ENCODE measurements at regions not wholly inside any gene's neighbourhood (a gene's known extent, or its start where the extent isn't known, plus 50 kb on each side); places are given as distances from the start of the nearest gene placed in this dataset.
"Not testable (repeated sequence)": the region's sequence is repeated elsewhere in the genome, so short reads cannot be mapped to it uniquely, and the experiment has no call there.

DNA sequence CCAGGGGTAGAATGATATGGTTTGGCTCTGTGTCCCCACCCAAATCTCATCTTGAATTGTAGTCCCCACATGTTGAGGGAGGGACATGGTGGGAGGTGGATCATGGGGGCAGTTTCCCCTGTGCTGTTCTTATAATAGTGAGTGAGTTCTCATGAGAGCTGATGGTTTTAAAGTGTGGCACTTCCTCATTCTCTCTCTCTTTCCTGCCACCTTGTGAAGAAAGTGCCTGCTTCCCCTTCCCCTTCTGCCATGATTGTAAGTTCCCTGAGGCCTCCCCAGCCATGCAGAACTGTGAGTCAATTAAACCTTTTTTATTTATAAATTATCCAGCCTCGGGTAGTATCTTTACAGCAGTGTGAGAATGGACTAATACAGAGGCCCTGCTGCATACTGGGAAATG lies 201.1 kb downstream of the LARP7 start:
- peaks cover 10% of the 10 kb centered on the region for H3K27me3 Mint-ChIP-seq
- H3K9me3 Mint-ChIP-seq (ENCODE audit: low read depth); CTCF ChIA-PET; ATAC-seq; H3K27ac Mint-ChIP-seq; H3K4me3 Mint-ChIP-seq; H3K4me1 Mint-ChIP-seq; DNase-seq; H3K36me3 Mint-ChIP-seq: not testable (repeated sequence)

DNA sequence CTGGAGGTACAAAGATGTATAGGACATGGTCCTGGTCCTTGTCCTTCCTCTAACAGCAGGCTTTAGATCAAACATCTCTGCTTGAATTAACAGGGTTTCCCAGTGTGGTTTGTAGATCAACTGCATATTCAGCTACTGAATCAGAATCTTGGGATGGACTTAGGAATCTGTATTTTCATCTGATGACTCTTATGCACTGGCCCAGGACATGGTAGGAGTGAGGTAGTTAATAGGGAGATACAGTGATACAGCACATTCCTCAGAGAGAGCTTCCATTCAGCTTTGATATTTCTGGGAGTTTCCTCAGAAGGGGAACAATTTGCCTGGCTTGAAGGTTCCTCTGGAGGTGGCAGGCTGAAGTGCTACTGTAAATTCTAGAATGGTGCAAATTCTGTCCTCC lies 203.1 kb downstream of the LARP7 start:
- no peak for DNase-seq
- Mint-ChIP-seq H3K27ac (no peak overlapping the region), H3K36me3 (peaks cover 1% of the 10 kb centered on the region), H3K4me3 (no peak overlapping the region), H3K4me1 (no peaks in the 10 kb centered on the region), H3K27me3 (peaks cover 13% of the 10 kb centered on the region), H3K9me3 (ENCODE audit: low read depth) (peaks cover 2% of the 10 kb centered on the region)
- no peak for ATAC-seq
- CTCF ChIA-PET = no interaction called here

DNA sequence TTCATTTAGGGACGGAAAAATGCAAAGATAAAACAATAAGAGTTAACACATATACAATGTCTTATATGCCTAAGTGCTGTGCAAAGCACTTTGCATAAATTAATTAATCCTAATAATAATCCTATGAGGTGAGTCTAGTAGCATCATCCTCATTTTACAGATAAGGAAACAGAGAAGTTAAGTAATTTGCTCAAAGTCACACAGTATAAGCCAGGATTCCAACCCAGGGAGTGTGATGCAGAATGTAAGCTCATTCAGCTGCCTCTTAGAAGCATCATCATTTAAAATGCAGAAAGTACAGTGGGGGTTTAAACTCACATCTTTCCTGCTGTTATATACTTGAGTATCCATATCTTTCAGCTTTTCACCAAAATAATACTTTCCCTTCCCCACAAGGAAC lies 203.7 kb downstream of the LARP7 start:
- H3K4me3 Mint-ChIP-seq = no peak overlapping the region
- no peak overlapping the region for H3K27ac Mint-ChIP-seq
- no peaks in the 10 kb centered on the region for H3K4me1 Mint-ChIP-seq
- CTCF ChIA-PET = no interaction called here
- H3K9me3 Mint-ChIP-seq (ENCODE audit: low read depth) = peaks cover 2% of the 10 kb centered on the region
- DNase-seq (no peak), ATAC-seq (no peak)
- H3K27me3 Mint-ChIP-seq = peaks cover 15% of the 10 kb centered on the region
- peaks cover 1% of the 10 kb centered on the region for H3K36me3 Mint-ChIP-seq

DNA sequence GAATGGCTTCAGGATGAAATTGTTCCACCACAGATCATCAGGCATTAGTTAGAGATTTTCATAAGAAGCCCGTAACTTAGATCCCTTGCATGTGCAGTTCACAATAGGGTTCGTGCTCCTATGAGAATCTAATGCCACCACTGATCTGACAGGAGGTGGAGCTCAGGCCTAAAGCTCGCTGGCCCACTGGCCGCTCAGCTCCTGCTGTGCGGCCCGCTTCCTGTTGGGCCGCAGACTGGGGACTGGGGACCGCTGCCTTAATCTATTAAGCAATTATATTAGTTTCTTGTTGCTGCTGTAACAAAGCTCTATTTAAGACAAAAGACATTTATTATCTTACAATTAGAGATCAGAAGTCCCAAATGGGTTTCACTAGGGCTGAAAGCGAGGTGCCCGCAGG lies 205.6 kb downstream of the LARP7 start:
- CTCF ChIA-PET = no interaction called here

DNA sequence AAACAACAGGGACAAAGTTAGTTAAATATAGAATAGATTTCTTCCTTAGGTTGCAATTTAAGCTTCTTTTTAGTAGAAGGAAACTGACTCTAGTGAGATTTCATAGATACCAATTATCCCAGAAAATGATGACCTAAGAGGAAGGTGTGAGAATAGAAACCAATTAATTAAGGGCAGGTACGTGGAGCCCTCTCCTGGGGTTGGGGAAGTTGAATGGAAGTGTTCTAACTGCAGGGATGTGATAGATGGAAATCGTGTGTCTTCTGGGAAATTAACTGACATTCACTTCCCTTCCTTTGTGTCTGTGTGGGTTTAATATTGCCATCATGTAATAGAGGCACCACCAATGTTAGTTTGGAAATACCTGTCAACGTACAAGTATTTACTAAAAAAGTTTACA lies 204.1 kb upstream of the ANK2 start:
- Mint-ChIP-seq H3K4me1 (peaks cover 7% of the 10 kb centered on the region), H3K4me3 (no peak overlapping the region), H3K36me3 (no peaks in the 10 kb centered on the region), H3K27me3 (peaks cover 14% of the 10 kb centered on the region), H3K27ac (no peak overlapping the region), H3K9me3 (ENCODE audit: low read depth) (no peaks in the 10 kb centered on the region)
- CTCF ChIA-PET = no interaction called here
- DNase-seq (no peak), ATAC-seq (no peak)

More for the DNA sequence above, 205.6 kb downstream of the LARP7 start:
- Mint-ChIP-seq H3K27ac (no peak overlapping the region), H3K4me1 (peaks cover 7% of the 10 kb centered on the region), H3K27me3 (peaks cover 20% of the 10 kb centered on the region), H3K9me3 (ENCODE audit: low read depth) (no peaks in the 10 kb centered on the region), H3K4me3 (no peak overlapping the region), H3K36me3 (no peaks in the 10 kb centered on the region)
- no peak for DNase-seq
- ATAC-seq = no peak

DNA sequence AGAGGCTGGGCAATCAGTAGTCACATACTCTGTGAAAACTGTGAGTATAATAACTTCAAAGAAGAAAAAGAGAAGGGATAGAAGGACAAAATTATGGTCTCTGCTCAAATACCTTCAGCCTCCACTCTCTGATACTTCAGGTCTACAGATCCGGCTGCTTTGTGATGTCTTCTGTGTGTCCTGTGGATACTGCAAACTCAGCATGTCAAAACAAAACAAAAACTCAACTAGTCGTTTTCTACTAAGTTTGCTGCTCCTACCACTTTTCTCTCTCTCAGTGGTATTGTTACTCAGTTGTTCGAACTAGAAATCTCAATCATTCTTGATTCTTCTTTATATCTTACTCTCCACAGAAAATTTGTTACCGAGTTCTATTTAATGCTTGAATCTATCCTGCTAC lies 202.4 kb upstream of the ANK2 start:
- H3K27me3 Mint-ChIP-seq = peaks cover 14% of the 10 kb centered on the region
- H3K4me1 Mint-ChIP-seq = peaks cover 7% of the 10 kb centered on the region
- no peaks in the 10 kb centered on the region for H3K9me3 Mint-ChIP-seq (ENCODE audit: low read depth)
- DNase-seq = no peak
- no peak for ATAC-seq
- H3K27ac Mint-ChIP-seq = no peak overlapping the region
- no peaks in the 10 kb centered on the region for H3K36me3 Mint-ChIP-seq
- CTCF ChIA-PET = no interaction called here
- no peak overlapping the region for H3K4me3 Mint-ChIP-seq

DNA sequence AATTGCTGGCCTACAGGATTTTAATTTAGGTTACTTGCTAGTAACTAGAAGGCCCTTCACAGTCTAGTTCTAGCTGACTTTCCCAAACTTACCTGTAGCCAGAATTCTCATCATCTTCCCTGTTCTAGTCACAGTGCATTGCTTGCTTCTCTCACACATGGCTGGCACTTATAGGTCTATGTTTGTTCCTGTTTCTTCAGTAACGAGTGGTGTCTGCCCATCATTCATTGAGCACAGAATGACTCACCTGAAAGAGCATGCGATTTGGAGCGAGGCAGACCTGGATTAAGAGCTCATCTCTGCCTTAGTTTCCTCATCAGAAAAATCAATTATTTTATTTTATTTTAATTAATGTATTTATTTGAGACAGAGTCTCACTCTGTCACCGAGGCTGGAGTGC lies 201.7 kb upstream of the ANK2 start:
- Mint-ChIP-seq H3K27ac (no peak overlapping the region), H3K4me3 (no peak overlapping the region), H3K27me3 (peaks cover 14% of the 10 kb centered on the region), H3K9me3 (ENCODE audit: low read depth) (no peaks in the 10 kb centered on the region), H3K36me3 (no peaks in the 10 kb centered on the region), H3K4me1 (peaks cover 7% of the 10 kb centered on the region)
- ATAC-seq (no peak), DNase-seq (no peak)
- CTCF ChIA-PET = no interaction called here

DNA sequence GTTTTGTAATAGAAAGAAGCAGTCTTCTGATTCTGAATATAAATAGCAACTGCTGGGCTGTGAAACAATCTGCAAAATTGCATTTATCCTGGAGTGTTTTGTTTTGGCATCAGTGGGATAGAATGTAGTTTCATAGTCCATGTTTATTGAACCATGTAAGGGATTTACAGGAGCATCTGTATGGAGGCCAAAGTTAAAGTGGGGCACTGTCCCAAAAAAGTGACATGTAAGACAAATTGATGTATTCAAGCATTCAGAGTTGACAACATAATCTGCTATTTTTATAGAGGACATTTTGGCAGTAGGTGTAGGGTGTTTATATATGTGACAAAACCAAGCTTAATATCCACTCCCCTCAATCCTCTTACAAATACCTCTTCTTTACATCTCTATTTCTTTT lies 200.5 kb upstream of the ANK2 start:
- Mint-ChIP-seq H3K27ac (no peak overlapping the region), H3K4me3 (no peak overlapping the region), H3K36me3 (no peaks in the 10 kb centered on the region), H3K27me3 (peaks cover 14% of the 10 kb centered on the region), H3K4me1 (peaks cover 7% of the 10 kb centered on the region), H3K9me3 (ENCODE audit: low read depth) (no peaks in the 10 kb centered on the region)
- DNase-seq (no peak), ATAC-seq (no peak)
- CTCF ChIA-PET = interaction anchor here (1.1 kb wide), 1 partner anchor 102 kb away, joined by 3 read pairs; no protein-coding TSS in a partner anchor

DNA sequence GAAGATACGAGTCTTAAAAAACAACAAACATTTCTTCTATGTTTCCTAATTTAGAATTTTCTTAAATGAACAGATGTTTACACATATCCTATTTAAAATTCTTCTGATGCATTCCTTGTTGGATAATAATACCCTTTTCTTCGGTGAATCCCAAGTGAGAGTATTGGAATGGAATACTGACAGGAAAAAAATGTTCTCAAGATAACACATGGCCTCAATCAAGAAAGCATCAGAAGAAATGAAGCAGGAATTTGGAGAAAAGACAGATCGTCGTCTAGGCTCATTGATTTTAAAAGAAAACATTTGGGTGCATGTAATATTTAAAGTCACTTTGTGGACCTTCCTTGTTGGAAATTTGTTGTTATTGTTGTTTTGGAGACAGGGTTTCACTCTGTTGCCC lies 196.9 kb upstream of the ANK2 start:
- H3K4me1 Mint-ChIP-seq = no peaks in the 10 kb centered on the region
- no peaks in the 10 kb centered on the region for H3K9me3 Mint-ChIP-seq (ENCODE audit: low read depth)
- no peak overlapping the region for H3K27ac Mint-ChIP-seq
- CTCF ChIA-PET = no interaction called here
- ATAC-seq (no peak), DNase-seq (no peak)
- no peak overlapping the region for H3K4me3 Mint-ChIP-seq
- peaks cover 2% of the 10 kb centered on the region for H3K27me3 Mint-ChIP-seq
- H3K36me3 Mint-ChIP-seq = no peaks in the 10 kb centered on the region

DNA sequence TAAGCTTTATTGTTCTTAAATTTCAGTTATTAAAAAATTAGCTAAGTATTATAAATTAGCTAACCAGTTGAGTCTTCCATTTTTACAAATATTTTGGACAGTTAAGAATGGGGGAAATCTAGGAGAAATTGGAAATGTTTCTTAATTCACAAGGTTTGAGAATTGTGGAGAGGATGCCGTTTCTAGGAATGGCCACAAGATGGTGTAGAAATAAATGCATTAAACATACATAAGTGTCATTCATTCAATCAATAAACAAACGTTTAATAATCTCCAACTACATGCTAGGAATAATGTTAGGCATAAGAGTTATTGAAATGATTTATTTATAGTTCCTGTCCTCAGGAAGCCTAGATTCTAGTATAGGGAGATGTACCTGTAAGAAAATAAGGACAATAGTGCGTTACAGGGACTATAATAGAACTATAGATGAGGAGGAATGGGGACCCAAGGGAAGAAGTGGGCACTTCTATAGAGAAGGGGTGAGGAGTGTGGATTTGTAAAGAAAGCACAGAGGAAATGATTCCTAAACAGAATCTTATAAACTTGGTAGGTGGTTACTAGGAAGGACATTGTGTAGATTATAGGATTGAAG lies 195.7 kb upstream of the ANK2 start:
- Mint-ChIP-seq H3K4me3 (no peak overlapping the region), H3K36me3 (no peaks in the 10 kb centered on the region), H3K27ac (no peak overlapping the region), H3K4me1 (no peaks in the 10 kb centered on the region), H3K9me3 (ENCODE audit: low read depth) (no peaks in the 10 kb centered on the region), H3K27me3 (peaks cover 2% of the 10 kb centered on the region)
- CTCF ChIA-PET = no interaction called here
- DNase-seq (no peak), ATAC-seq (no peak)

DNA sequence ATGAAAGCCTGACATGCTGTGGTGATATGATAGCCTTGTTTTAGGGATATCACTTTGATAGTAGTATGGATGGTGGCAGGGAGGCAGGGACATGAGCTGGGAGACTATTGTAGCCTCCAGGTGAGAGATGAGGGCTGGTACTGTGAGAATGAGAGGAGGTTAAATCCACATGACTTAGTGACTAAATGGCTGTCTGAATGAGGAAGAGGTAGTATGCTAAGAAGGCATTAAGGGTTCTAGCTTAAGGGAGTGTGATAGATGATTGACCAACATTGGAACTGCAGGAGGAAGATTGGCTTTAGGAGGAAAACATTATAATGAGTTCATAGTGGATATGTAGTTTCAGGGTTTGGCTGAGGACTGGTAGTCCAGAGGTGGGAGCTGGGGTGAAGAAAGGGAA lies 195.0 kb upstream of the ANK2 start:
- no peak for ATAC-seq
- no peak for DNase-seq
- no peaks in the 10 kb centered on the region for H3K36me3 Mint-ChIP-seq
- no peaks in the 10 kb centered on the region for H3K4me1 Mint-ChIP-seq
- no peak overlapping the region for H3K27ac Mint-ChIP-seq
- no peak overlapping the region for H3K4me3 Mint-ChIP-seq
- CTCF ChIA-PET = no interaction called here
- no peaks in the 10 kb centered on the region for H3K9me3 Mint-ChIP-seq (ENCODE audit: low read depth)
- H3K27me3 Mint-ChIP-seq = peaks cover 2% of the 10 kb centered on the region

DNA sequence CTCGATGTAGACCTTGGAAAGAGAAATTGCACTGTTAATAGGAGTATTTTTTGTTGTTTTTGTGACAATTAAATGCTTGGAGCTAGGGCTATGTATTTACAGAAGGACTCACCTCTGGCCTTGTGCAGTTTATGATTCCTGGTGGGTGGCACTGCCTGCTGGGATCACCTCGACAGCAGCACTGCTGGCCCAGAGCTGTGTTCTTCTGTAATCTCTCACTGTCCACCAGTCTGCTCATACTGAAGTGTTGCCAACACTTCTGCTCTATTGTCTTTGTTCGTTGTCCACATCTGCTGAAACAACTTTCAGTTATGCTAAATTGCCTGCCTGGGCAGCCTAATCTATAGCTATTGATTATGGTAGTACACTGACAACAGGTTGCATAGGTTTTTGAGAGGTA lies 194.4 kb upstream of the ANK2 start:
- ATAC-seq (no peak), DNase-seq (no peak)
- CTCF ChIA-PET = no interaction called here
- Mint-ChIP-seq H3K27ac (no peak overlapping the region), H3K9me3 (ENCODE audit: low read depth) (no peaks in the 10 kb centered on the region), H3K4me1 (no peaks in the 10 kb centered on the region), H3K36me3 (no peaks in the 10 kb centered on the region), H3K27me3 (peaks cover 5% of the 10 kb centered on the region), H3K4me3 (no peak overlapping the region)

DNA sequence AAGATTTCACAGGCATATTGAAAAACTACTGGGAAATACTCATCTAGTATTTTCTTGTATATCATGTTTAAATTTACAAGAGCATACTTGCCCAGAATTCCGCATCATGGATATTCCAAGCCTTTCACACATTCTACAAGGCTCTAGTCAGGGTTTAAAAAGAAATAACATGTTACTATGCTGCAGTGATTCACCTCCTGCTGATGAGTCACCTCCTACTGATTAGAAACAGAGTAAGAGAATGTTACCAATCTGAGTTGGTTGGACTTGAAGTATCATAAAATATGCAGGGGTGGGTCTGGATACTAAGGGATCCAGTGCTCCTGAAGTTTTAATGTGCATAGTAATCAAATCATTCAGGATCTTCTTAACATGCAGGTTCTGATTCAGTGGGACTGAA lies 192.0 kb upstream of the ANK2 start:
- H3K9me3 Mint-ChIP-seq (ENCODE audit: low read depth) = no peaks in the 10 kb centered on the region
- CTCF ChIA-PET = no interaction called here
- no peak for ATAC-seq

DNA sequence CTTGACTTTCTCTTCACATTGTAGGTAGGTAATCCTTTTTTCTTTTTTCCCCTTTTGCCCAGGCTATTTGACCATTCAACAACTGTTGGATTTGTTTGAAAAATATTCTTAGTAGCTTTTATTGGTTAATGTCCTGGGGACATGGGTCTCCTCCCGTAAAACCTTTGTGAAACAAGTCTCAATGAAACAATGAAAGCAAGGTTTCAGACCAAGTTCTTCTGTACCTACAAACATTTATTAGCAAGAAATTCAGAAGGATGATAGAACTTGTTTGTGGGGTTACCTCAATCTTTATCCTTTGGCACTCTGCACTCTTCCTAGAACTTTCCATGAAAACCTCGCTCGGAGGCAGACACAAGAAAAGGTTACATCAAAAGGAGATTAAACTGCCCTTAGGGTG lies 190.7 kb upstream of the ANK2 start:
- no peak for ATAC-seq
- CTCF ChIA-PET = no interaction called here
- no peaks in the 10 kb centered on the region for H3K9me3 Mint-ChIP-seq (ENCODE audit: low read depth)

More for the DNA sequence above, 192.0 kb upstream of the ANK2 start:
- Mint-ChIP-seq H3K27me3 (peaks cover 10% of the 10 kb centered on the region), H3K4me3 (no peak overlapping the region), H3K27ac (no peak overlapping the region), H3K4me1 (no peaks in the 10 kb centered on the region), H3K36me3 (no peaks in the 10 kb centered on the region)
- DNase-seq = no peak

More for the DNA sequence above, 190.7 kb upstream of the ANK2 start:
- DNase-seq = no peak
- Mint-ChIP-seq H3K4me3 (no peak overlapping the region), H3K27me3 (peaks cover 10% of the 10 kb centered on the region), H3K36me3 (no peaks in the 10 kb centered on the region), H3K27ac (no peak overlapping the region), H3K4me1 (no peaks in the 10 kb centered on the region)
